H1 (cell line): ENCODE measurements at regions not wholly inside any gene's neighbourhood (a gene's known extent, or its start where the extent isn't known, plus 50 kb on each side); places are given as distances from the start of the nearest gene placed in this dataset.

Experiments
- FOSL1 ChIP-seq: IDR thresholded peaks from 2 replicates; pipeline ENCODE4 v1.6.1; 2011; ENCODE audit warnings: mild to moderate bottlenecking, low read depth, low read length, moderate library complexity; ENCODE audit not compliant: insufficient read depth
- NANOG ChIP-seq: IDR thresholded peaks from 2 replicates; pipeline ENCODE4 v1.6.1; 2011; ENCODE audit warnings: low read length, low read depth, mild to moderate bottlenecking, inconsistent platforms; ENCODE audit not compliant: insufficient read depth, poor library complexity, severe bottlenecking
- SUZ12 ChIP-seq: fragments of 200-600 bp; sonication (generic); IDR thresholded peaks from 2 replicates; pipeline ENCODE4 v1.6.1; 2012; ENCODE audit warnings: mild to moderate bottlenecking, inconsistent platforms, low read length, moderate library complexity, mixed read lengths

GRCh38 chr6:74368746-74369145 lies 672.7 kb downstream of the CD109 start (continued):
- no peak for TF ChIP-seq NANOG
- TF ChIP-seq SUZ12 = no peak
- TF ChIP-seq FOSL1 = no peak
